ENCODE measurements at regions not wholly inside any gene's neighbourhood (a gene's known extent, or its start where the extent isn't known, plus 50 kb on each side); places are given as distances from the start of the nearest gene placed in this dataset.
"Not testable (repeated sequence)": the region's sequence is repeated elsewhere in the genome, so short reads cannot be mapped to it uniquely, and the experiment has no call there.

DNA sequence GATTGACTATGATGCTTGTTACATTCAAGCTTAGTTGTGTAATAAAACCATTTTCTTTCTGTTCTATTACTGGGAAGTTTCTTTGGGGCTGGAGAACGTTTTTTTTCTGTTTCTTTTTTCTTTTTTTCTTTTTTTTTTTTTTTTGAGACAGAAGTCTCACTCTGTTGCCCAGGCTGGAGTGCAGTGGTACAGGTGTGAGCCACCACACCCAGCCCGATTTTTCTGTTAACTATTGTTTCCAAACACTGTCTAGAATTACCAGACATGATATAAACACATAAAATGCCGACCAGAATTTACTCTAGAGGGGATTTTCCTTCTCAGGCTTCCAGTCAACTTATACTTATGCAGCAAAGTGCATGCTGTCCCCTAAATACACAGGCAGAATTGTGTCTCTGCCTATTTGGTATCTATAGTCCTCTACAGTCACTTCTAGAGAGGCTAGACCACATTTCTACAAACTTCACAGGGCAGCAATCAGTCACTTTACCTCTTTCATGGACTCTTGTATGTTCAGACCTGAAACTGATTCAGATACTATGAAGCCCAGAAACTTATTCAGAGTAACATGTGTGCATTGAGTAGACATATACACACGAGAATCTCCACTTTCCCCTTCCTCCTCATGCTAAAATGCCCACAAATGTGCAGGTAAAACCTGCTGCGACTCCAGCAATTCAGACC, 121.2 kb downstream of the ZNF737 start:
- ChIA-PET CTCF (interaction anchor here (1.3 to 1.5 kb wide), 2 partner anchors 120 to 197 kb away, joined by 3 to 5 read pairs; no protein-coding TSS in a partner anchor), POLR2A (no interaction called here)
- Histone ChIP-seq H3K4me3 (ENCODE audit: low read depth in 2 of 2, low read length in 1 of 2) (no peak overlapping the region), H3K27me3 (ENCODE audit: insufficient read depth) (no peaks in the 10 kb centered on the region), H4K20me1 (ENCODE audit: insufficient read depth) (no peaks in the 10 kb centered on the region), H3K4me1 (ENCODE audit: control insufficient read depth in 1 of 2, insufficient read depth in 2 of 2, low read depth in 1 of 2, low read length in 1 of 2) (no peaks in the 10 kb centered on the region), H3K9me2 (no peaks in the 10 kb centered on the region), H3K27ac (ENCODE audit: low read depth in 2 of 2, low read length in 1 of 2) (no peak overlapping the region), H3K79me2 (ENCODE audit: insufficient read depth) (no peaks in the 10 kb centered on the region), H3K9me3 (no peaks in the 10 kb centered on the region), H3K36me3 (replicated peaks in 1 of 2; ENCODE audit: control insufficient read depth in 1 of 2, insufficient read depth in 2 of 2, low read length in 1 of 2) (no peaks in the 10 kb centered on the region), H3K4me2 (no peak overlapping the region), H3F3A (replicated peaks; ENCODE audit: insufficient read depth) (no peaks in the 10 kb centered on the region), H3K9ac (no peak overlapping the region), H2AFZ (ENCODE audit: low read depth) (no peak overlapping the region)
- no peak for TF ChIP-seq RXRA (IDR thresholded peaks at IDR 0.05; ENCODE audit: borderline replicate concordance, low read depth)
- TF ChIP-seq SMC3 (IDR thresholded peaks at IDR 0.05; ENCODE audit: low read depth, low read length), result no peak
- TF ChIP-seq EZH2phosphoT487 (IDR thresholded peaks at IDR 0.05; ENCODE audit: borderline replicate concordance, low read depth), result no peak
- no peak for TF ChIP-seq ELF1 (IDR thresholded peaks at IDR 0.05)
- TF ChIP-seq, protein P1, sequence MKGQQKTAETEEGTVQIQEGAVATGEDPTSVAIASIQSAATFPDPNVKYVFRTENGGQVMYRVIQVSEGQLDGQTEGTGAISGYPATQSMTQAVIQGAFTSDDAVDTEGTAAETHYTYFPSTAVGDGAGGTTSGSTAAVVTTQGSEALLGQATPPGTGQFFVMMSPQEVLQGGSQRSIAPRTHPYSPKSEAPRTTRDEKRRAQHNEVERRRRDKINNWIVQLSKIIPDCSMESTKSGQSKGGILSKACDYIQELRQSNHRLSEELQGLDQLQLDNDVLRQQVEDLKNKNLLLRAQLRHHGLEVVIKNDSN (IDR thresholded peaks at IDR 0.05; ENCODE audit: borderline replicate concordance, low read depth), result no peak
- TF ChIP-seq, protein P2, sequence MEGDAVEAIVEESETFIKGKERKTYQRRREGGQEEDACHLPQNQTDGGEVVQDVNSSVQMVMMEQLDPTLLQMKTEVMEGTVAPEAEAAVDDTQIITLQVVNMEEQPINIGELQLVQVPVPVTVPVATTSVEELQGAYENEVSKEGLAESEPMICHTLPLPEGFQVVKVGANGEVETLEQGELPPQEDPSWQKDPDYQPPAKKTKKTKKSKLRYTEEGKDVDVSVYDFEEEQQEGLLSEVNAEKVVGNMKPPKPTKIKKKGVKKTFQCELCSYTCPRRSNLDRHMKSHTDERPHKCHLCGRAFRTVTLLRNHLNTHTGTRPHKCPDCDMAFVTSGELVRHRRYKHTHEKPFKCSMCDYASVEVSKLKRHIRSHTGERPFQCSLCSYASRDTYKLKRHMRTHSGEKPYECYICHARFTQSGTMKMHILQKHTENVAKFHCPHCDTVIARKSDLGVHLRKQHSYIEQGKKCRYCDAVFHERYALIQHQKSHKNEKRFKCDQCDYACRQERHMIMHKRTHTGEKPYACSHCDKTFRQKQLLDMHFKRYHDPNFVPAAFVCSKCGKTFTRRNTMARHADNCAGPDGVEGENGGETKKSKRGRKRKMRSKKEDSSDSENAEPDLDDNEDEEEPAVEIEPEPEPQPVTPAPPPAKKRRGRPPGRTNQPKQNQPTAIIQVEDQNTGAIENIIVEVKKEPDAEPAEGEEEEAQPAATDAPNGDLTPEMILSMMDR (IDR thresholded peaks at IDR 0.05), result no peak
- TF ChIP-seq, protein P3, sequence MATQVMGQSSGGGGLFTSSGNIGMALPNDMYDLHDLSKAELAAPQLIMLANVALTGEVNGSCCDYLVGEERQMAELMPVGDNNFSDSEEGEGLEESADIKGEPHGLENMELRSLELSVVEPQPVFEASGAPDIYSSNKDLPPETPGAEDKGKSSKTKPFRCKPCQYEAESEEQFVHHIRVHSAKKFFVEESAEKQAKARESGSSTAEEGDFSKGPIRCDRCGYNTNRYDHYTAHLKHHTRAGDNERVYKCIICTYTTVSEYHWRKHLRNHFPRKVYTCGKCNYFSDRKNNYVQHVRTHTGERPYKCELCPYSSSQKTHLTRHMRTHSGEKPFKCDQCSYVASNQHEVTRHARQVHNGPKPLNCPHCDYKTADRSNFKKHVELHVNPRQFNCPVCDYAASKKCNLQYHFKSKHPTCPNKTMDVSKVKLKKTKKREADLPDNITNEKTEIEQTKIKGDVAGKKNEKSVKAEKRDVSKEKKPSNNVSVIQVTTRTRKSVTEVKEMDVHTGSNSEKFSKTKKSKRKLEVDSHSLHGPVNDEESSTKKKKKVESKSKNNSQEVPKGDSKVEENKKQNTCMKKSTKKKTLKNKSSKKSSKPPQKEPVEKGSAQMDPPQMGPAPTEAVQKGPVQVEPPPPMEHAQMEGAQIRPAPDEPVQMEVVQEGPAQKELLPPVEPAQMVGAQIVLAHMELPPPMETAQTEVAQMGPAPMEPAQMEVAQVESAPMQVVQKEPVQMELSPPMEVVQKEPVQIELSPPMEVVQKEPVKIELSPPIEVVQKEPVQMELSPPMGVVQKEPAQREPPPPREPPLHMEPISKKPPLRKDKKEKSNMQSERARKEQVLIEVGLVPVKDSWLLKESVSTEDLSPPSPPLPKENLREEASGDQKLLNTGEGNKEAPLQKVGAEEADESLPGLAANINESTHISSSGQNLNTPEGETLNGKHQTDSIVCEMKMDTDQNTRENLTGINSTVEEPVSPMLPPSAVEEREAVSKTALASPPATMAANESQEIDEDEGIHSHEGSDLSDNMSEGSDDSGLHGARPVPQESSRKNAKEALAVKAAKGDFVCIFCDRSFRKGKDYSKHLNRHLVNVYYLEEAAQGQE (IDR thresholded peaks at IDR 0.05; ENCODE audit: low read depth, low read length), result no peak
- DNase-seq, result no peak
- WGBS (ENCODE audit: low lambda C conversion rate), result under 1% methylated on average over 5 of the region's 5 CpGs

DNA sequence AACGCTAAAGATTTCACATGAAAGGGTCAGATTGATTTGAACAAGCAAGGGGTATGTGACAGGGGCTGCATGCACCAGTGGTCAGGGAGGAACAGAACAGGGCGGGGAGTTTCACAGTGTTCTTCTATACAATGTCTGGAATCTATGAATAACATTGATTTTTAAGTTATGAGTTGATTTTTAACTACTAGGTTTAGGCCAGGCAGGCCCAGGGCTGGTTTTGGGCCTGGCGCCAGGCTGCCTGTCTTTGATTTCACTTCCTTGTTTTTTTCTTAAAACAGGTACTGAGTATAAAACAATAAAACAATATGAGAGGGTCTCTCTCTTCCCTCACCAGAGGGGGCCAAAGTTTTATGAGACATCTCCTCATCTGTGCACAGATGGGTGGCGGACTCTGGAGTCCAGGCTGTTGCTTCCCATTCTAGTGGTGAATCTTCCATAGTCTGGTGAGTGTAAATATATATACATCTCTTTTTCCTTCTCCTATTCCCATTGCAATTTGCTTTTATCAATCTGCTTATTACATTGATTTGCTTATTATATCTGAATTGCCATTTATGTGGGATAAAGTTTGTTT, 133.2 kb downstream of the ZNF737 start:
- H3K27ac ChIP-seq (ENCODE audit: low read depth in 2 of 2, low read length in 1 of 2); H3K4me2 ChIP-seq; H3K27me3 ChIP-seq (ENCODE audit: insufficient read depth); H4K20me1 ChIP-seq (ENCODE audit: insufficient read depth); DNase-seq; H3K9ac ChIP-seq; H3F3A ChIP-seq (replicated peaks; ENCODE audit: insufficient read depth); H2AFZ ChIP-seq (ENCODE audit: low read depth); POLR2A ChIA-PET; H3K4me3 ChIP-seq (ENCODE audit: low read depth in 2 of 2, low read length in 1 of 2); H3K9me2 ChIP-seq; H3K79me2 ChIP-seq (ENCODE audit: insufficient read depth); CTCF ChIA-PET; H3K36me3 ChIP-seq (replicated peaks in 1 of 2; ENCODE audit: control insufficient read depth in 1 of 2, insufficient read depth in 2 of 2, low read length in 1 of 2); H3K4me1 ChIP-seq (ENCODE audit: control insufficient read depth in 1 of 2, insufficient read depth in 2 of 2, low read depth in 1 of 2, low read length in 1 of 2); H3K9me3 ChIP-seq: not testable (repeated sequence)
- WGBS (ENCODE audit: low lambda C conversion rate), result 30% methylated on average over 4 of the region's 4 CpGs

All from SK-N-SH (cell line).